HTR-8/SVneo (cell line): ENCODE measurements at regions not wholly inside any gene's neighbourhood (a gene's known extent, or its start where the extent isn't known, plus 50 kb on each side); places are given as distances from the start of the nearest gene placed in this dataset.

ENCODE experiments used
- DNase-seq: peaks from one replicate; pipeline ENCODE4 v3.0.0; 2011; ENCODE audit warnings: low spot score, mixed read lengths; ENCODE audit not compliant: insufficient read length
- FAIRE-seq: peaks from 2 replicates; lab custom pipeline; 2011; peaks lifted over from hg19 to GRCh38; lab: Jason Lieb, UNC

- DNase-seq (peak; percentile 1), FAIRE-seq (no peak)
These were observed 56.8 kb upstream of the GRIA4 start for GRCh38 chr11:105553025-105553424.

GRCh38 chr11:105548359-105548758, 61.5 kb upstream of the GRIA4 start:
- DNase-seq (no peak), FAIRE-seq (no peak)

- DNase-seq (no peak), FAIRE-seq (peak; percentile 33)
These were observed 71.3 kb upstream of the GRIA4 start for GRCh38 chr11:105538588-105538987.

DNA sequence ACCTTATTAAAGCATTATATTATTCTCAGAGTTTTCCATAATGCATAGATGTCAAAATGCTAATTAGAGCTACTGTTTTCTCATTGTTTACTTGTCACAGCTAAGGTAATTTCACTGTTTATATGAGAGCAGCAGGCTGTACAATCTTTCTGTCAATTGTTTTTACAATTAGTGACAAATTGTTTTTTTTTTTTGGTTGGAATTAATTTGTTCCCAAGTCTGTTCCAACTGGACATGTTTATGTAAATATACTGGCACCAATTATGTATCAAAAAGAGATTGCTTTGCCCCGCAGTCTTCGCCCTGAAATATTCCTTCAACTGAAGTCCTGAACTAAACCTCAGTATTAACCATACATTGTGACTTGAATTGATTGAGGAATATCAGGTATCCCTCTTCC, 72.3 kb upstream of the GRIA4 start:
- FAIRE-seq: no peak
- no peak for DNase-seq

DNA sequence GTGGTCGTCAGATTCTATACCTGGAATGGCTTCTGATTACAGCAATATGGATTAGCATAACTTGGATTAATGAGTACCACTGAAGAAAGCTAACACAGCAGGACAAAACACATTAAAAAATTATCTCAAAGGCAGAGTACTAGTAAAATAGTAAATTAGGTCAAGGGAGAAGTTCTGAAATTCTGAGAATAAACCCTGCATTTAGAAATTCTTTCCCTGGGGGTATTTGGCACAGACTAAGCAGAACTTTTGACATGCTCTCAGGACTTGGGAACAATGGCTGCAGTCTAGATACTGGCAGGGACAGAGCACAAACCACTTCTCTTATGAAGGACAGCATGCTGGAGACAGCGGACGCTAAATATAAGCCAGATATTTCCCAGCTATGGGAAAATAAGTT, 85.6 kb upstream of the GRIA4 start:
- no peak for FAIRE-seq
- no peak for DNase-seq

DNA sequence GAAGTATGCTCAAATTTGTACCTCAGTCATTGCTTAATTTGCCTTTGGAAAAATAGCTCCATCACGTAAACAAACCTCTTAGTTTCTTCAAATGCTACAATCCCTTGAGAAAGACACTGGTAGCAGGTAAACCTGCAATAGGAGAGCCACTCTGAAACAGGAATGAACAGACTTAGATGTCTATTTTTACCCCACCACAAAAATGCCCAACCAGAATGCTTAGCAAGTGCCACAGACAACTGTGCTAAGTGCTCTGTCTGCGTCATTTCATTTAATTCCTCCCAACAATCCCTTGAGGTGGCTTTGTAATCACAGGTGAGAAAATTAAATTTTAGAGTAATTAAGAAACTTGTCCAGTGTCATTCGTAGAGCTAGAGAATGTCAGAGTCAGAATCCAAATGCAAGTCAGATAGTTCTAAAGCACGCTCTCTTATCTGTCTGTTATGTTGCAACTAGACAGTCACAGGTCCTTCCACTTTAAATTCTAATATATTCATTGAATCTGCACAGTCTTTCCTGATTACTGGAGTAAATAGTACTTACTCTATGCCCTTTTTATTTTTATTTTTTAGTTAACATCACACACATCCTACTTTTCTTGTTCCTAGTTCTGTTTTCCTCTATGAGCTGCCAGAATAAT, 89.0 kb upstream of the GRIA4 start:
- no peak for DNase-seq
- no peak for FAIRE-seq

- DNase-seq: no peak
- FAIRE-seq: no peak
These were observed 102.2 kb upstream of the GRIA4 start for GRCh38 chr11:105507496-105508254.

DNA sequence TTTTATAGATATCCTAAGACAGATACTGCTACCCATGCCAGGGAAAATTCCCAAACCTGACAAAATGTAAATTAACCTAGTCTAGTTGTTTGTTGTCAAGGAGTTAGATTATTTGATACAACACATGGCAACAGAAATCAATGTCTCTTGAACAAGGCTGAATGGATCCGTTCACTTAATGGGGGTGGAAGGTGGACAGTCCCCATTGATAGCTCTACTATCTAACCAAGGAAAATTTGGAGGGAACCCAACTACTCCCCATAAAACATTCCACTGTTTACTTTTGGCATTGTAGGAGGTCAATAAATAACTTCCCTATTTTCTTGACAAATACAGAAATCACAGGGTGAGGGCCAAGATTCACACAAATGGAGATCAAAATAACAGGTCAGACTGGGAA, 117.9 kb upstream of the GRIA4 start:
- FAIRE-seq (no peak), DNase-seq (no peak)

GRCh38 chr11:105491394-105491793, 118.5 kb upstream of the GRIA4 start:
- DNase-seq (no peak), FAIRE-seq (no peak)

GRCh38 chr11:105490333-105490732, 119.5 kb upstream of the GRIA4 start:
- FAIRE-seq (no peak), DNase-seq (no peak)

GRCh38 chr11:105489446-105489845, 120.4 kb upstream of the GRIA4 start:
- FAIRE-seq (no peak), DNase-seq (no peak)

DNA sequence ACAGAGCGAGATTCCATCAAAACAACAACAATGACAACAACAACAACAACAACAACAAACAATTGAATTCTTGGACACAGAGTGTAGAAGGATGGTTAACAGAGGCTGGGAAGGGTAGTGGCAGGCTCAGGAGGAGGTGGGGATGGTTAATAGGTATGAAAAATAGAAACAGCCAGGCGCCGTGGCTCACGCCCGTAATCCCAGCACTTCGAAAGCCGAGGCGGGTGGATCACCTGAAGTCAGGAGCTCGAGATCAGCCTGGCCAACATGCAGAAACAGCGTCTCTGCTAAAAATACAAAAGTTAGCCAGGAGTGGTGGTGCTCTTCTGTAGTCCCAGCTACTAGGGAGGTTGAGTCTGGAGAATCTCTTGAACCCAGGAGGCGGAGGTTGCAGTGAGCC, 122.9 kb upstream of the GRIA4 start:
- no peak for FAIRE-seq
- DNase-seq: no peak

DNA sequence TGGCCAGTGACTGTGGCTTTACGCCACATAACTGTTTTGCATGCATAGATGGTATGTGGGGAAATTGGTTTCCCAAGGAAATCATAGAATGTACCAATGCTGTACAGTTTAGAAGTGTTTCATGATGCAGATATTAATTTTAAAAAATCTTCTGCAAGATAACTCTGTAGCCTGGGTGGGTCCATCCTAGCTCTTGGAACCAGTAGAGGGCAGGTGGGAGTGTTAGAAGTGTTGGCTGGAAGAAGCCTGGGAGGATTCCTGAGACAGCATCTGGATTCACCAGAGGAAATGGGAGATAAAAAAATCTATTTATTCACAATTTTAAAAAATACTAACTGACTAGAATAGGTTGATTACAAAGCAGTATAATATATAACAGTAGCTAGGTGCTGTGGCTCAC, 139.9 kb upstream of the GRIA4 start:
- FAIRE-seq (no peak), DNase-seq (no peak)

GRCh38 chr11:105468154-105468553, 141.7 kb upstream of the GRIA4 start:
- no peak for FAIRE-seq
- no peak for DNase-seq

DNA sequence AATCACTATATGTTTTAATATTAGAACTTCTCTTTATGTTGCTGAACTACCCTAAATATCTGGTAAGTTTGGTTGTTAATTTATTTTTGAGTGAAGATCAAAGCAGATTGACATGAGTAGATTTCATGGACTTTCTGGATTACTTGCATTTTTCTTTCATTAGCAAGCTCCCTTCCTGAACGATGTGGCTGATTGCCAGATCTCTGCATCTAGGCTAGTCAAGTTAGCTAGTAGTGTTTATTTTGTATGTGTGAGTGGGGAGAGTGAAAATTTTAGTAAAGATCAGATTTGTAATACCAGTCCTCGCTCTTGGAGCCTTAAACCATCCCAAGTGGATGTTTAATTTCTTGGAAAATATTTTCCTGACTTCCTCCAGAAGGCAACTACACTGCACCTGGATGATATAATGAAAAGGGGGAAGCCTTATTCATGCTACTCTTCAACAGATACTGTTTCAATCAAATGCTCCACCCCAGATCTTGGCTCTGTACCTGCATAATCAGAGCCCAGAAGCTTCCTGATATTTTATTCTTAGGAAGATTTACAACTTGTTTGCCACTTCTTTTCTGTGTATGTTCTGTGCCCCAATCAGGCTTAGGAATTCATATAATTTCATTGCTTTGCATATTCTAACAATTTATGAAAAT, 143.2 kb upstream of the GRIA4 start:
- no peak for FAIRE-seq
- DNase-seq: peak; percentile 14

GRCh38 chr11:105458071-105458470, 151.8 kb upstream of the GRIA4 start:
- no peak for FAIRE-seq

DNA sequence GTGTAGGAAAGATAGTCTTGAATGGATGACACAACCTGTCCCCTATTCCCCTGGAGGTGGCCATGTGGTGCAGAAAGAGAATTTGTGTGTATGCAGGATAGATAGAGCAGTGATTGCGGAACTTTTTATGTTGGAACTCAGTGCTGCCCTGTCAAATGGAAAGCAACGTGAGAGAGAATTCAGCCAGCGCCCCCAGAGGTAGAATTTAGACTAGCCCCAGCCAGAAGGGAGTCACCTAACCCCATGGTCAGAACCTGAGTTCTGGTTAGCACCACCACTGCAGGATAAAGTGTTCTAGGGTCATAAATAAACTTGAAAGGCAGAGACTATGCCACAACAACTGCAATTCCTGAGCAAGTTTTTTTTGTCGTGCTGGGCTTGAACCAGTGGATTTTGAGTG, 152.9 kb upstream of the GRIA4 start:
- FAIRE-seq: no peak
- no peak for DNase-seq

More at GRCh38 chr11:105458071-105458470, 151.8 kb upstream of the GRIA4 start:
- no peak for DNase-seq

GRCh38 chr11:105449100-105449734, 160.7 kb upstream of the GRIA4 start:
- no peak for DNase-seq
- FAIRE-seq: no peak

- FAIRE-seq: no peak
- no peak for DNase-seq
These were observed 161.2 kb upstream of the GRIA4 start for GRCh38 chr11:105448703-105449079.

GRCh38 chr11:105447936-105448702, 161.8 kb upstream of the GRIA4 start:
- DNase-seq (no peak), FAIRE-seq (no peak)
